ENCODE measurements at regions not wholly inside any gene's neighbourhood (a gene's known extent, or its start where the extent isn't known, plus 50 kb on each side); places are given as distances from the start of the nearest gene placed in this dataset.

DNA sequence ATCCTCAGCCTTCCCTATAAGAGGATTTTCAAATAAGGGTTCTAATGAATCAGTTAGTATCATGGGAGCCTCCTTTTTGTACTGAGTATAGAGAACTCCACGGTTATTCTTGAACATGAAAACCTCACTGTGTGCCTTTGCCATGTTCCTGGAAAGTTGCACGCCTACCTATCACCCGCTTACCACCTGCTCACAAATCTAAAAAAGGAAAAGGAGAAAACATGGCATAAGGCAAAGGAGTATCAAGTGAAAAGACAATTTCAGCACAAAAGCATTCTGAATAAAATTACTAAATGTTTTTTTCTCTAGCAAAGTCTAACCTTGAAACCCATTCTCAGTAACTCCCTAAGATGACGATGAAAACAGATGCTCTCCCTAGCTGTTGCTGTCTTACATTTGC, 511.8 kb upstream of the API5 start:
- ChIA-PET CTCF (no interaction called here), POLR2A (no interaction called here)
- DNase-seq (no peak), ATAC-seq (ENCODE audit: low read depth) (no peak)
- no peaks in the 10 kb centered on the region for H3K4me1 Mint-ChIP-seq
- TF ChIP-seq, protein P1, sequence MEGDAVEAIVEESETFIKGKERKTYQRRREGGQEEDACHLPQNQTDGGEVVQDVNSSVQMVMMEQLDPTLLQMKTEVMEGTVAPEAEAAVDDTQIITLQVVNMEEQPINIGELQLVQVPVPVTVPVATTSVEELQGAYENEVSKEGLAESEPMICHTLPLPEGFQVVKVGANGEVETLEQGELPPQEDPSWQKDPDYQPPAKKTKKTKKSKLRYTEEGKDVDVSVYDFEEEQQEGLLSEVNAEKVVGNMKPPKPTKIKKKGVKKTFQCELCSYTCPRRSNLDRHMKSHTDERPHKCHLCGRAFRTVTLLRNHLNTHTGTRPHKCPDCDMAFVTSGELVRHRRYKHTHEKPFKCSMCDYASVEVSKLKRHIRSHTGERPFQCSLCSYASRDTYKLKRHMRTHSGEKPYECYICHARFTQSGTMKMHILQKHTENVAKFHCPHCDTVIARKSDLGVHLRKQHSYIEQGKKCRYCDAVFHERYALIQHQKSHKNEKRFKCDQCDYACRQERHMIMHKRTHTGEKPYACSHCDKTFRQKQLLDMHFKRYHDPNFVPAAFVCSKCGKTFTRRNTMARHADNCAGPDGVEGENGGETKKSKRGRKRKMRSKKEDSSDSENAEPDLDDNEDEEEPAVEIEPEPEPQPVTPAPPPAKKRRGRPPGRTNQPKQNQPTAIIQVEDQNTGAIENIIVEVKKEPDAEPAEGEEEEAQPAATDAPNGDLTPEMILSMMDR (IDR thresholded peaks at IDR 0.05): no peak
- no peaks in the 10 kb centered on the region for H3K27me3 Mint-ChIP-seq
- no peak overlapping the region for H3K27ac Mint-ChIP-seq
- peaks cover 4% of the 10 kb centered on the region for H3K9me3 Mint-ChIP-seq
- H3K4me3 Mint-ChIP-seq: no peak overlapping the region
- no peaks in the 10 kb centered on the region for H3K36me3 Mint-ChIP-seq (ENCODE audit: low read depth)
- intact Hi-C loops (cut with micrococcal nuclease): no loop called here

- no peaks in the 10 kb centered on the region for H3K36me3 Mint-ChIP-seq (ENCODE audit: low read depth)
- ATAC-seq (ENCODE audit: low read depth) (no peak), DNase-seq (no peak)
- no peak overlapping the region for H3K4me3 Mint-ChIP-seq
- ChIA-PET POLR2A (no interaction called here), CTCF (no interaction called here)
- peaks cover 4% of the 10 kb centered on the region for H3K9me3 Mint-ChIP-seq
- no peak overlapping the region for H3K27ac Mint-ChIP-seq
- no peaks in the 10 kb centered on the region for H3K4me1 Mint-ChIP-seq
- TF ChIP-seq, protein P1 (IDR thresholded peaks at IDR 0.05): no peak
- intact Hi-C loops (cut with micrococcal nuclease): no loop called here
- no peaks in the 10 kb centered on the region for H3K27me3 Mint-ChIP-seq
Observed at GRCh38 chr11:42802201-42802899, 509.4 kb upstream of the API5 start.

DNA sequence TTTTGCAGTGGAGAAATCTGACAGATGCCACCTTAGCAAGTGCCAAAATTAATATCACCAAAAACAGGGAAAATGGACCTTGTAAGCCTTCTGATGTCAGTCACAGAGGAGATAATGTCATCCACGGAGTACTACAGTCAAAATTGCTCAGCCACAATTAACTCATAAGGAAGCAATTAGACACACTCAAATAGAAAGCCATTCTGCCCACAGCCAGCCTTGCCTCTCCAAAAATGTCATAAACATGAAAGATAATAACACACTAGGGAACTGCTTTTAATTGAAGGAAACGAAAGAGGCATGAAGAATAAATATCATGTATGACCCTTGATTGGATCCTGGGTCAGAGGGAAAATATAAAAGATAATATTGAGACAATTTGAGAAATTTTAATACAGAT, 505.6 kb upstream of the API5 start:
- ChIA-PET CTCF (no interaction called here), POLR2A (no interaction called here)
- TF ChIP-seq, protein P1 (IDR thresholded peaks at IDR 0.05): no peak
- no peak overlapping the region for H3K27ac Mint-ChIP-seq
- no peaks in the 10 kb centered on the region for H3K36me3 Mint-ChIP-seq (ENCODE audit: low read depth)
- no peaks in the 10 kb centered on the region for H3K4me1 Mint-ChIP-seq
- no peaks in the 10 kb centered on the region for H3K27me3 Mint-ChIP-seq
- H3K9me3 Mint-ChIP-seq: peaks cover 6% of the 10 kb centered on the region
- ATAC-seq (ENCODE audit: low read depth): no peak
- H3K4me3 Mint-ChIP-seq: no peak overlapping the region
- no peak for DNase-seq
- intact Hi-C loops (cut with micrococcal nuclease): no loop called here

DNA sequence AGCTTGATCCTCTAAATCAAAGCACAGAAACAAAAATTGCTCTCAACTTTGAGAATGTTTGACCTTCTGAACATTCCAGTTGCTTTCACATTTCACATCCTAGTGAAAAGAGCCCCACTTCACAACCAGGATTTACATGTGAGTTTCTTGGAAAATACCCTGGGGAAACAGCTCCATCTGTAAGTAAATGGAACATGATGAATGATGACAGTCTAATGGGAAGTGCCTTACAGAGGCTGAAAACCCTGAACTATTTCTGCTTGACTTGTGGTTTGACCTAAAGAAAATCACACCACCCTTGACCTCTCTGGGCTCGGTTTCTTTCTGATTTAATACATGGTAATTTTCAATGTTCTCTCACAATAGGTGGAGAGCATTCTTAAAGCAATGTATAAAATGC, 499.4 kb upstream of the API5 start:
- TF ChIP-seq, protein P1 (IDR thresholded peaks at IDR 0.05): no peak
- intact Hi-C loops (cut with micrococcal nuclease): no loop called here
- Mint-ChIP-seq H3K27ac (no peak overlapping the region), H3K4me3 (no peak overlapping the region), H3K9me3 (peaks cover 9% of the 10 kb centered on the region), H3K27me3 (no peaks in the 10 kb centered on the region), H3K4me1 (no peaks in the 10 kb centered on the region), H3K36me3 (ENCODE audit: low read depth) (no peaks in the 10 kb centered on the region)
- no peak for DNase-seq
- ChIA-PET POLR2A (no interaction called here), CTCF (no interaction called here)
- ATAC-seq (ENCODE audit: low read depth): no peak

DNA sequence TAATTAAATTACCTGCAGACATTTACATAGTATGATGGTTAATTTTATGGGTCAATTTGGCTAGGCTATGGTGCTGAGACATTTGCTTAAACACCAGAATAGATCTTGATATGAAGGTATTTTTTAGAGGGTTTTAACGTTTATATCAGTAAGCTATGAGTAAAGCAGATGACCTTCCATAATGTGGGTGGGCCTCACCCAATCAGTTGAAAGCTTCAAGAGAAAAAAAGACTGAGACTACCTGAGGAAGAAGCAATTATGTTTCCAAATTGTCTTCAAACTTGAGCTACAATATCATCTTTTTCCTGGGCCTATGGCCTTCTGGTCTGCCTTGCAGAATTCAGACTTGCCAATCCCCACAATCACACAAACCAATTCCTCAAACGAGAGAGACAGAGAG, 498.8 kb upstream of the API5 start:
- ChIA-PET POLR2A (no interaction called here), CTCF (no interaction called here)
- Mint-ChIP-seq H3K9me3 (peaks cover 7% of the 10 kb centered on the region), H3K27me3 (no peaks in the 10 kb centered on the region), H3K4me3 (no peak overlapping the region), H3K4me1 (no peaks in the 10 kb centered on the region), H3K36me3 (ENCODE audit: low read depth) (no peaks in the 10 kb centered on the region), H3K27ac (no peak overlapping the region)
- TF ChIP-seq, protein P1 (IDR thresholded peaks at IDR 0.05): no peak
- DNase-seq (no peak), ATAC-seq (ENCODE audit: low read depth) (no peak)
- intact Hi-C loops (cut with micrococcal nuclease): no loop called here

Measured in activated B cell treated with CpG ODN at 0.5 μM for 24 hours (primary cell).